Motor neuron (in vitro differentiated cells): ENCODE measurements at regions not wholly inside any gene's neighbourhood (a gene's known extent, or its start where the extent isn't known, plus 50 kb on each side); places are given as distances from the start of the nearest gene placed in this dataset.

Source experiments
- ATAC-seq, 8 experiments: fragments of 200-7000 bp; cut with Tn5 transposase; replicated peaks in 6 of 8; 2 replicates each; pipeline ENCODE4 v1.8.0; 2021; ENCODE audit warnings: mild to moderate bottlenecking in 8 of 8, moderate library complexity in 8 of 8
- H3K27ac ChIP-seq, 2 donors: fragments of 250-450 bp; sonication (Bioruptor Pico); 2 replicates each; pipeline ENCODE4 v1.9.0; 2021; ENCODE audit warnings: antibody characterized with exemption in 2 of 2, mild to moderate bottlenecking in 2 of 2, moderate library complexity in 1 of 2
- H3K4me1 ChIP-seq, 2 donors: fragments of 250-450 bp; sonication (Bioruptor Pico); replicated peaks in 1 of 2; 2 replicates each; pipeline ENCODE4 v1.6.1; 2021; ENCODE audit warnings: antibody characterized with exemption in 2 of 2, mild to moderate bottlenecking in 2 of 2, moderate library complexity in 1 of 2
- H3K4me3 ChIP-seq, 5 donors: fragments of 250-450 bp; sonication (Bioruptor Pico); 2 replicates each; pipeline ENCODE4 v1.9.0; 2021; ENCODE audit warnings: antibody characterized with exemption in 5 of 5, mild to moderate bottlenecking in 5 of 5, moderate library complexity in 4 of 5
- WGBS, 10 experiments: fragments of 450-650 bp; shearing (Covaris generic); methylation state at CpG; one replicate each; pipeline ENCODE4 v1.0.0; 2022; 5-methylcytosine and 5-hydroxymethylcytosine counted together
- in situ Hi-C, 9 experiments: fragments of 400-800 bp; cut with MboI; loops; one replicate each; pipeline ENCODE4 v1.15.0; 2021; ENCODE audit warnings: low sequenced_read_pairs in 9 of 9, low pct_unique_long_range_greater_than_20kb in 2 of 9; ENCODE audit not compliant: unreplicated experiment in 9 of 9

- peaks cover 0 to 2% of the 10 kb centered on the region in 2 donors for H3K4me1 ChIP-seq
Observed at GRCh38 chr4:151922811-151923210, 162.0 kb upstream of the GATB start.

GRCh38 chr4:151922306-151922705 is 161.5 kb upstream of the GATB start:
- Histone ChIP-seq H3K4me1 (peaks cover 0 to 2% of the 10 kb centered on the region in 2 donors), H3K27ac (no peak overlapping the region), H3K4me3 (no peak overlapping the region)
- WGBS, 10 experiments = 49 to 100% (median 100%) methylated on average over 1 to 4 of the region's 4 CpGs; no CpG with 5 or more reads in 3 of the 10 experiments
- ATAC-seq = no peak
- in situ Hi-C loops = no loop called here

More at GRCh38 chr4:151922811-151923210, 162.0 kb upstream of the GATB start:
- Histone ChIP-seq H3K4me3 (no peak overlapping the region), H3K27ac (no peak overlapping the region)
- 17 to 100% (median 73%) methylated on average over 1 to 4 of the region's 5 CpGs; no CpG with 5 or more reads in 3 of the 10 experiments for WGBS, 10 experiments
- ATAC-seq = peak in 1 of 8 experiments; percentile 25
- in situ Hi-C loops = no loop called here

- Histone ChIP-seq H3K4me3 (no peak overlapping the region), H3K27ac (no peak overlapping the region), H3K4me1 (peaks cover 0 to 2% of the 10 kb centered on the region in 2 donors)
- peak in 2 of 8 experiments; percentile 65 to 79 for ATAC-seq
- in situ Hi-C loops = no loop called here
- 7 to 100% (median 75%) methylated on average over 2 to 4 of the region's 4 CpGs for WGBS, 10 experiments
Observed at GRCh38 chr4:151921811-151922210, 161.0 kb upstream of the GATB start.

- no peak overlapping the region for H3K27ac ChIP-seq
- H3K4me1 ChIP-seq = peaks cover 0 to 2% of the 10 kb centered on the region in 2 donors
- ATAC-seq = no peak
- H3K4me3 ChIP-seq = no peak overlapping the region
- in situ Hi-C loops = no loop called here
Observed at GRCh38 chr4:151921386-151921785, 160.6 kb upstream of the GATB start.

GRCh38 chr4:151917145-151917734 is 156.4 kb upstream of the GATB start:
- no peak for ATAC-seq

GRCh38 chr4:151912632-151913031 is 151.8 kb upstream of the GATB start:
- Histone ChIP-seq H3K4me1 (peaks cover under 1 to 14% of the 10 kb centered on the region in 2 donors), H3K4me3 (no peak overlapping the region), H3K27ac (no peak overlapping the region)
- in situ Hi-C loops = no loop called here
- no peak for ATAC-seq
- WGBS, 10 experiments = 0 to 86% (median 73%) methylated on average over 1 to 4 of the region's 6 CpGs; no CpG with 5 or more reads in 3 of the 10 experiments

More at GRCh38 chr4:151917145-151917734, 156.4 kb upstream of the GATB start:
- Histone ChIP-seq H3K27ac (no peak overlapping the region), H3K4me3 (no peak overlapping the region), H3K4me1 (peaks cover 0 to 2% of the 10 kb centered on the region in 2 donors)
- in situ Hi-C loops = no loop called here
- 40 to 80% (median 70%) methylated on average over 1 to 2 of the region's 2 CpGs; no CpG with 5 or more reads in 4 of the 10 experiments for WGBS, 10 experiments

- Histone ChIP-seq H3K4me3 (no peak overlapping the region), H3K27ac (no peak overlapping the region), H3K4me1 (peaks cover 6 to 19% of the 10 kb centered on the region in 2 donors)
- ATAC-seq = no peak
- WGBS, 10 experiments = 93 to 100% (median 100%) methylated on average over 1 to 2 of the region's 2 CpGs; no CpG with 5 or more reads in 7 of the 10 experiments
- in situ Hi-C loops = no loop called here
Observed at GRCh38 chr4:151911970-151912369, 151.2 kb upstream of the GATB start.

- H3K4me1 ChIP-seq = peaks cover 6 to 19% of the 10 kb centered on the region in 2 donors
- H3K27ac ChIP-seq = no peak overlapping the region
- no peak for ATAC-seq
- in situ Hi-C loops = no loop called here
- no peak overlapping the region for H3K4me3 ChIP-seq
- WGBS, 10 experiments = 45 to 100% (median 82%) methylated on average over 1 to 4 of the region's 4 CpGs; no CpG with 5 or more reads in 4 of the 10 experiments
Observed at GRCh38 chr4:151908734-151909497, 148.1 kb upstream of the GATB start.

GRCh38 chr4:151908201-151908600 is 147.4 kb upstream of the GATB start:
- in situ Hi-C loops = no loop called here
- Histone ChIP-seq H3K4me1 (peaks cover 6 to 19% of the 10 kb centered on the region in 2 donors), H3K27ac (no peak overlapping the region), H3K4me3 (no peak overlapping the region)
- WGBS, 10 experiments = 38 to 93% (median 68%) methylated on average over 1 to 3 of the region's 3 CpGs; no CpG with 5 or more reads in 2 of the 10 experiments
- no peak for ATAC-seq

- H3K27ac ChIP-seq = no peak overlapping the region
- peak in 2 of 8 experiments; percentile 66 to 86 for ATAC-seq
- H3K4me1 ChIP-seq = peaks cover 6 to 19% of the 10 kb centered on the region in 2 donors
- WGBS, 10 experiments = 19 to 67% (median 35%) methylated on average over 1 to 3 of the region's 4 CpGs; no CpG with 5 or more reads in 3 of the 10 experiments
- in situ Hi-C loops = no loop called here
- no peak overlapping the region for H3K4me3 ChIP-seq
Observed at GRCh38 chr4:151906438-151906837, 145.6 kb upstream of the GATB start.

GRCh38 chr4:151905197-151905596 is 144.4 kb upstream of the GATB start:
- in situ Hi-C loops = no loop called here
- 0 to 100% (median 67%) methylated on average over 1 of the region's 1 CpG; no CpG with 5 or more reads in 3 of the 10 experiments for WGBS, 10 experiments
- Histone ChIP-seq H3K4me1 (peaks cover 6 to 19% of the 10 kb centered on the region in 2 donors), H3K27ac (no peak overlapping the region), H3K4me3 (no peak overlapping the region)
- peak in 2 of 8 experiments; percentile 33 to 47 for ATAC-seq

GRCh38 chr4:151901631-151902030 is 140.8 kb upstream of the GATB start:
- no peak overlapping the region for H3K27ac ChIP-seq
- H3K4me1 ChIP-seq = no peaks in the 10 kb centered on the region
- H3K4me3 ChIP-seq = no peak overlapping the region
- in situ Hi-C loops = no loop called here
- ATAC-seq = no peak

- in situ Hi-C loops = no loop called here
- no peak for ATAC-seq
- no peaks in the 10 kb centered on the region for H3K4me1 ChIP-seq
- no peak overlapping the region for H3K4me3 ChIP-seq
- 60 to 70% methylated on average over 1 to 2 of the region's 2 CpGs; no CpG with 5 or more reads in 8 of the 10 experiments for WGBS, 10 experiments
- H3K27ac ChIP-seq = no peak overlapping the region
Observed at GRCh38 chr4:151896880-151897279, 136.1 kb upstream of the GATB start.
